ENCODE measurements at regions not wholly inside any gene's neighbourhood (a gene's known extent, or its start where the extent isn't known, plus 50 kb on each side); places are given as distances from the start of the nearest gene placed in this dataset.

GRCh38 chrX:122850326-122850725, 333.8 kb upstream of the GRIA3 start:
- Mint-ChIP-seq H3K4me1 (ENCODE audit: low read depth) (no peaks in the 10 kb centered on the region), H3K4me3 (ENCODE audit: low read depth) (no peak overlapping the region), H3K27ac (no peak overlapping the region), H3K36me3 (ENCODE audit: insufficient read depth) (peaks cover 2% of the 10 kb centered on the region), H3K27me3 (no peaks in the 10 kb centered on the region), H3K9me3 (ENCODE audit: low read depth) (peaks cover 27% of the 10 kb centered on the region)
- no peak for DNase-seq (ENCODE audit: low spot score, unreplicated experiment)
- TF ChIP-seq CTCF (IDR thresholded peaks at IDR 0.05; ENCODE audit: unreplicated experiment): no peak

GRCh38 chrX:122856205-122856604, 327.9 kb upstream of the GRIA3 start:
- DNase-seq (ENCODE audit: low spot score, unreplicated experiment): no peak
- no peak for TF ChIP-seq CTCF (IDR thresholded peaks at IDR 0.05; ENCODE audit: unreplicated experiment)
- Mint-ChIP-seq H3K4me1 (ENCODE audit: low read depth) (no peaks in the 10 kb centered on the region), H3K4me3 (ENCODE audit: low read depth) (no peak overlapping the region), H3K27ac (no peak overlapping the region), H3K27me3 (no peaks in the 10 kb centered on the region), H3K36me3 (ENCODE audit: insufficient read depth) (peaks cover 2% of the 10 kb centered on the region), H3K9me3 (ENCODE audit: low read depth) (peaks cover 23% of the 10 kb centered on the region)

DNA sequence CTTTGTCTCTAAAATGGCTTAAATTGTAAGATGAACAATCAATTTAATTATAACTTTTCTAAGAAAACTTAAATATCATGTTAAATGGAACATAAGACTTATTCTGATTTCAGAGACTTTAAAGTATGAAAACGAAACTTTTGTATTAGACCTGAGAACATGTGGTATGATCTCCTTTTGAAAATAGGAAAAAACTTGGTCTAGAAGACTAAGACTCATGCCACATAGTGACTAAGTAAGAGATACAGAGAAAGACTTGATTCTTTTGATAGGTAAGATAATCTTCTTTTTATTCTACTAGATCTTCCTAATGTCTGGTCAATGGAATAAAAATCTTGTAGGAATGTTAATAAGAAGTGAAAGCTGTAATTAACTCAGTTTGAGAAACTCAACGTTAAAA, 326.3 kb upstream of the GRIA3 start:
- DNase-seq (ENCODE audit: low spot score, unreplicated experiment): no peak
- H3K9me3 Mint-ChIP-seq (ENCODE audit: low read depth): peaks cover 23% of the 10 kb centered on the region
- peaks cover 2% of the 10 kb centered on the region for H3K36me3 Mint-ChIP-seq (ENCODE audit: insufficient read depth)
- H3K27ac Mint-ChIP-seq: no peak overlapping the region
- TF ChIP-seq CTCF (IDR thresholded peaks at IDR 0.05; ENCODE audit: unreplicated experiment): no peak
- no peaks in the 10 kb centered on the region for H3K27me3 Mint-ChIP-seq
- no peak overlapping the region for H3K4me3 Mint-ChIP-seq (ENCODE audit: low read depth)
- H3K4me1 Mint-ChIP-seq (ENCODE audit: low read depth): no peaks in the 10 kb centered on the region

DNA sequence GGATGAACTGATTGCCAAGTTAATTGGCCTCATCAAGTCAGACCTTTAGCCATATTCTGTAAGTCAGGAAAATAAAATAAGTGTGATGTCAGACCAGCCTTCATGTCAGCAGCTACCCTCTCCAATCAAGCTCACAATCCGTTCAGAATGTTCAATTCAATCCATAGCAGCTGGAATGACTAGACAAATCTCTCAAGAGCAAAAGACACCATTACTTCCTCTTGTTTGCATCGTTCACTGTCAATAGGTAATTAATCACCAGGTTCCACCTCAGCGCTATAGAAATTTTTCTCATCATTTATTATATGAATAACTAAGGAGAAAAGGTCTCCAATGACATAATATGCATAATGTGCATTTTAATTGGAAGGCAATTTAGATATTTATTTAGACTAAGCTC, 321.0 kb upstream of the GRIA3 start:
- DNase-seq (ENCODE audit: low spot score, unreplicated experiment): no peak
- H3K36me3 Mint-ChIP-seq (ENCODE audit: insufficient read depth): no peaks in the 10 kb centered on the region
- no peak for TF ChIP-seq CTCF (IDR thresholded peaks at IDR 0.05; ENCODE audit: unreplicated experiment)
- peaks cover 14% of the 10 kb centered on the region for H3K9me3 Mint-ChIP-seq (ENCODE audit: low read depth)
- H3K4me1 Mint-ChIP-seq (ENCODE audit: low read depth): no peaks in the 10 kb centered on the region
- no peak overlapping the region for H3K4me3 Mint-ChIP-seq (ENCODE audit: low read depth)
- H3K27me3 Mint-ChIP-seq: no peaks in the 10 kb centered on the region
- no peak overlapping the region for H3K27ac Mint-ChIP-seq

- Mint-ChIP-seq H3K27me3 (no peaks in the 10 kb centered on the region), H3K36me3 (ENCODE audit: insufficient read depth) (no peaks in the 10 kb centered on the region), H3K9me3 (ENCODE audit: low read depth) (peaks cover 22% of the 10 kb centered on the region), H3K4me1 (ENCODE audit: low read depth) (no peaks in the 10 kb centered on the region), H3K4me3 (ENCODE audit: low read depth) (no peak overlapping the region), H3K27ac (no peak overlapping the region)
- TF ChIP-seq CTCF (IDR thresholded peaks at IDR 0.05; ENCODE audit: unreplicated experiment): no peak
- no peak for DNase-seq (ENCODE audit: low spot score, unreplicated experiment)
These were observed 317.5 kb upstream of the GRIA3 start for GRCh38 chrX:122866532-122866931.

All from progenitor cell of endocrine pancreas (in vitro differentiated cells).